ENCODE measurements at regions not wholly inside any gene's neighbourhood (a gene's known extent, or its start where the extent isn't known, plus 50 kb on each side); places are given as distances from the start of the nearest gene placed in this dataset.

GRCh38 chr2:64298161-64298560, 153.9 kb upstream of the PELI1 start:
- no peak overlapping the region for H3K4ac ChIP-seq (ENCODE audit: low read length)
- no peaks in the 10 kb centered on the region for H3K9me3 ChIP-seq (replicated peaks in 1 of 2; ENCODE audit: control insufficient read depth in 2 of 2, insufficient read depth in 1 of 2, low read depth in 1 of 2, low read length in 2 of 2)
- no peak overlapping the region for H3K18ac ChIP-seq (ENCODE audit: low read length)
- no peak overlapping the region for H2AFZ ChIP-seq (ENCODE audit: low read length)
- H2BK120ac ChIP-seq (ENCODE audit: low read depth, low read length) = no peak overlapping the region
- DNase-seq (ENCODE audit: low spot score) = no peak
- no peak overlapping the region for H3K27ac ChIP-seq (replicated peaks; ENCODE audit: low read length)
- H3K4me1 ChIP-seq (ENCODE audit: control insufficient read depth in 2 of 2, insufficient read depth in 1 of 2, low read depth in 1 of 2, low read length in 2 of 2) = no peaks in the 10 kb centered on the region
- no peak overlapping the region for H4K91ac ChIP-seq (ENCODE audit: low read depth, low read length, poor library complexity)
- no peak overlapping the region for H2AK5ac ChIP-seq (ENCODE audit: low read depth, low read length)
- H3K4me3 ChIP-seq (ENCODE audit: low read length in 2 of 2) = no peak overlapping the region
- no peak overlapping the region for H2BK5ac ChIP-seq (ENCODE audit: low read length)
- H2BK12ac ChIP-seq (ENCODE audit: low read length) = no peak overlapping the region
- no peak overlapping the region for H3K4me2 ChIP-seq (ENCODE audit: insufficient read depth, low read length, poor library complexity, severe bottlenecking)
- no peak overlapping the region for H4K8ac ChIP-seq (ENCODE audit: low read depth, low read length)
- H3K9ac ChIP-seq (ENCODE audit: low read depth, low read length, poor library complexity) = no peak overlapping the region
- H2BK15ac ChIP-seq (ENCODE audit: low read length) = no peak overlapping the region
- H3K36me3 ChIP-seq (replicated peaks in 1 of 2; ENCODE audit: control insufficient read depth in 2 of 2, insufficient read depth in 2 of 2, low read length in 2 of 2) = no peaks in the 10 kb centered on the region
- peaks cover 0 to 2% (median 0%) of the 10 kb centered on the region in 3 experiments for H3K27me3 ChIP-seq (ENCODE audit: control insufficient read depth in 3 of 3, insufficient read depth in 3 of 3, low read depth in 1 of 3, low read length in 3 of 3)
- H3K79me1 ChIP-seq (ENCODE audit: low read depth, low read length) = no peaks in the 10 kb centered on the region
- no peak overlapping the region for H3K14ac ChIP-seq (ENCODE audit: low read length)
- H3K23ac ChIP-seq (ENCODE audit: low read depth, low read length, poor library complexity) = no peak overlapping the region
- no CpG with 5 or more reads among the region's 2 CpGs for WGBS, 2 donors (ENCODE audit: extremely low coverage in 2 of 2, insufficient read length in 2 of 2, insufficient replicate concordance in 1 of 2)

- DNase-seq (ENCODE audit: low spot score) = no peak
- no peaks in the 10 kb centered on the region for H3K4me1 ChIP-seq (ENCODE audit: control insufficient read depth in 2 of 2, insufficient read depth in 1 of 2, low read depth in 1 of 2, low read length in 2 of 2)
- no peak overlapping the region for H3K27ac ChIP-seq (replicated peaks; ENCODE audit: low read length)
- no peak overlapping the region for H3K4ac ChIP-seq (ENCODE audit: low read length)
- H3K79me1 ChIP-seq (ENCODE audit: low read depth, low read length) = no peaks in the 10 kb centered on the region
- H2BK12ac ChIP-seq (ENCODE audit: low read length) = no peak overlapping the region
- H3K14ac ChIP-seq (ENCODE audit: low read length) = no peak overlapping the region
- H4K91ac ChIP-seq (ENCODE audit: low read depth, low read length, poor library complexity) = no peak overlapping the region
- no peak overlapping the region for H3K4me2 ChIP-seq (ENCODE audit: insufficient read depth, low read length, poor library complexity, severe bottlenecking)
- H2BK5ac ChIP-seq (ENCODE audit: low read length) = no peak overlapping the region
- H3K27me3 ChIP-seq (ENCODE audit: control insufficient read depth in 3 of 3, insufficient read depth in 3 of 3, low read depth in 1 of 3, low read length in 3 of 3) = peaks cover 0 to 2% (median 0%) of the 10 kb centered on the region in 3 experiments
- no peak overlapping the region for H2AK5ac ChIP-seq (ENCODE audit: low read depth, low read length)
- H3K9me3 ChIP-seq (replicated peaks in 1 of 2; ENCODE audit: control insufficient read depth in 2 of 2, insufficient read depth in 1 of 2, low read depth in 1 of 2, low read length in 2 of 2) = no peaks in the 10 kb centered on the region
- no peaks in the 10 kb centered on the region for H3K36me3 ChIP-seq (replicated peaks in 1 of 2; ENCODE audit: control insufficient read depth in 2 of 2, insufficient read depth in 2 of 2, low read length in 2 of 2)
- no peak overlapping the region for H2BK15ac ChIP-seq (ENCODE audit: low read length)
- peak overlapping the region; percentile 47 for H3K9ac ChIP-seq (ENCODE audit: low read depth, low read length, poor library complexity)
- H3K18ac ChIP-seq (ENCODE audit: low read length) = no peak overlapping the region
- no peak overlapping the region for H2BK120ac ChIP-seq (ENCODE audit: low read depth, low read length)
- WGBS, 2 donors (ENCODE audit: extremely low coverage in 2 of 2, insufficient read length in 2 of 2, insufficient replicate concordance in 1 of 2) = no CpG with 5 or more reads among the region's 3 CpGs
- no peak overlapping the region for H4K8ac ChIP-seq (ENCODE audit: low read depth, low read length)
- no peak overlapping the region for H3K4me3 ChIP-seq (ENCODE audit: low read length in 2 of 2)
- no peak overlapping the region for H3K23ac ChIP-seq (ENCODE audit: low read depth, low read length, poor library complexity)
- H2AFZ ChIP-seq (ENCODE audit: low read length) = no peak overlapping the region
Measured at GRCh38 chr2:64300066-64300465, 153.9 kb upstream of the LGALSL start.

GRCh38 chr2:64303250-64303649, 150.7 kb upstream of the LGALSL start:
- no CpG with 5 or more reads among the region's 5 CpGs for WGBS, 2 donors (ENCODE audit: extremely low coverage in 2 of 2, insufficient read length in 2 of 2, insufficient replicate concordance in 1 of 2)
- DNase-seq (ENCODE audit: low spot score) = no peak
- H2BK15ac ChIP-seq (ENCODE audit: low read length) = no peak overlapping the region
- no peak overlapping the region for H4K91ac ChIP-seq (ENCODE audit: low read depth, low read length, poor library complexity)
- H3K4me3 ChIP-seq (ENCODE audit: low read length in 2 of 2) = no peak overlapping the region
- H3K9me3 ChIP-seq (replicated peaks in 1 of 2; ENCODE audit: control insufficient read depth in 2 of 2, insufficient read depth in 1 of 2, low read depth in 1 of 2, low read length in 2 of 2) = no peaks in the 10 kb centered on the region
- no peak overlapping the region for H2BK120ac ChIP-seq (ENCODE audit: low read depth, low read length)
- no peaks in the 10 kb centered on the region for H3K4me1 ChIP-seq (ENCODE audit: control insufficient read depth in 2 of 2, insufficient read depth in 1 of 2, low read depth in 1 of 2, low read length in 2 of 2)
- H4K8ac ChIP-seq (ENCODE audit: low read depth, low read length) = no peak overlapping the region
- H3K36me3 ChIP-seq (replicated peaks in 1 of 2; ENCODE audit: control insufficient read depth in 2 of 2, insufficient read depth in 2 of 2, low read length in 2 of 2) = no peaks in the 10 kb centered on the region
- H3K79me1 ChIP-seq (ENCODE audit: low read depth, low read length) = no peaks in the 10 kb centered on the region
- no peak overlapping the region for H2AK5ac ChIP-seq (ENCODE audit: low read depth, low read length)
- H3K9ac ChIP-seq (ENCODE audit: low read depth, low read length, poor library complexity) = no peak overlapping the region
- no peak overlapping the region for H3K27ac ChIP-seq (replicated peaks; ENCODE audit: low read length)
- H3K23ac ChIP-seq (ENCODE audit: low read depth, low read length, poor library complexity) = no peak overlapping the region
- H3K27me3 ChIP-seq (ENCODE audit: control insufficient read depth in 3 of 3, insufficient read depth in 3 of 3, low read depth in 1 of 3, low read length in 3 of 3) = no peaks in the 10 kb centered on the region
- no peak overlapping the region for H2BK5ac ChIP-seq (ENCODE audit: low read length)
- H2AFZ ChIP-seq (ENCODE audit: low read length) = no peak overlapping the region
- H3K14ac ChIP-seq (ENCODE audit: low read length) = no peak overlapping the region
- H3K4me2 ChIP-seq (ENCODE audit: insufficient read depth, low read length, poor library complexity, severe bottlenecking) = no peak overlapping the region
- H2BK12ac ChIP-seq (ENCODE audit: low read length) = no peak overlapping the region
- H3K18ac ChIP-seq (ENCODE audit: low read length) = no peak overlapping the region
- no peak overlapping the region for H3K4ac ChIP-seq (ENCODE audit: low read length)

DNA sequence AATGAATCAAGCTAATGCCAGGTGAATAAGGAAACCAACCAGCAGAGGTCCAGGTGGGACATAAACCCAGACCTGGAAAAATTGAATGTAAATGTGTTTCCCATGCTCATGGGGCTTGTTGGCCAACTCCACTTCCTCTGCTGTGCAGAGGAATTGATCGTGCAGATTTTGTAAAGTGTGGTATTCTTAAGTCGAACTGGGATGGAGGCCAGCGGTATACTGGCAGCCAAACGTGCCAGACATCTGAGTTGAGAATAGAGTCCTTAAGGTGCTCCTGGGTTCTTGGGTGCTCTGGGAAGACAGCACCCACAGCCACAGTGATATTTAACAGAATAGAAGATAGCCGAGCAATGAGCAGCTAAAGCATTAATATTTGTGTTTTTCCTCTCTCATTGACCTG, 146.5 kb upstream of the LGALSL start:
- H4K91ac ChIP-seq (ENCODE audit: low read depth, low read length, poor library complexity) = no peak overlapping the region
- no peak overlapping the region for H2BK12ac ChIP-seq (ENCODE audit: low read length)
- H3K36me3 ChIP-seq (replicated peaks in 1 of 2; ENCODE audit: control insufficient read depth in 2 of 2, insufficient read depth in 2 of 2, low read length in 2 of 2) = no peaks in the 10 kb centered on the region
- no peak overlapping the region for H3K27ac ChIP-seq (replicated peaks; ENCODE audit: low read length)
- H2BK5ac ChIP-seq (ENCODE audit: low read length) = no peak overlapping the region
- no peak overlapping the region for H2BK15ac ChIP-seq (ENCODE audit: low read length)
- H3K4me2 ChIP-seq (ENCODE audit: insufficient read depth, low read length, poor library complexity, severe bottlenecking) = no peak overlapping the region
- peaks cover 10 to 12% of the 10 kb centered on the region in 2 donors for H3K4me1 ChIP-seq (ENCODE audit: control insufficient read depth in 2 of 2, insufficient read depth in 1 of 2, low read depth in 1 of 2, low read length in 2 of 2)
- H3K4me3 ChIP-seq (ENCODE audit: low read length in 2 of 2) = no peak overlapping the region
- no peaks in the 10 kb centered on the region for H3K79me1 ChIP-seq (ENCODE audit: low read depth, low read length)
- H3K23ac ChIP-seq (ENCODE audit: low read depth, low read length, poor library complexity) = no peak overlapping the region
- H3K14ac ChIP-seq (ENCODE audit: low read length) = no peak overlapping the region
- no peak overlapping the region for H3K18ac ChIP-seq (ENCODE audit: low read length)
- H2AFZ ChIP-seq (ENCODE audit: low read length) = no peak overlapping the region
- H3K9me3 ChIP-seq (replicated peaks in 1 of 2; ENCODE audit: control insufficient read depth in 2 of 2, insufficient read depth in 1 of 2, low read depth in 1 of 2, low read length in 2 of 2) = no peaks in the 10 kb centered on the region
- no peak overlapping the region for H3K4ac ChIP-seq (ENCODE audit: low read length)
- H4K8ac ChIP-seq (ENCODE audit: low read depth, low read length) = no peak overlapping the region
- no peak overlapping the region for H3K9ac ChIP-seq (ENCODE audit: low read depth, low read length, poor library complexity)
- no CpG with 5 or more reads among the region's 5 CpGs for WGBS, 2 donors (ENCODE audit: extremely low coverage in 2 of 2, insufficient read length in 2 of 2, insufficient replicate concordance in 1 of 2)
- no peaks in the 10 kb centered on the region for H3K27me3 ChIP-seq (ENCODE audit: control insufficient read depth in 3 of 3, insufficient read depth in 3 of 3, low read depth in 1 of 3, low read length in 3 of 3)
- no peak for DNase-seq (ENCODE audit: low spot score)
- no peak overlapping the region for H2BK120ac ChIP-seq (ENCODE audit: low read depth, low read length)
- no peak overlapping the region for H2AK5ac ChIP-seq (ENCODE audit: low read depth, low read length)

All from neuronal stem cell (in vitro differentiated cells).